ENCODE measurements at regions not wholly inside any gene's neighbourhood (a gene's known extent, or its start where the extent isn't known, plus 50 kb on each side); places are given as distances from the start of the nearest gene placed in this dataset.
A peak's percentile ranks its signal among the peaks of the same experiment; 100 is the strongest.

DNA sequence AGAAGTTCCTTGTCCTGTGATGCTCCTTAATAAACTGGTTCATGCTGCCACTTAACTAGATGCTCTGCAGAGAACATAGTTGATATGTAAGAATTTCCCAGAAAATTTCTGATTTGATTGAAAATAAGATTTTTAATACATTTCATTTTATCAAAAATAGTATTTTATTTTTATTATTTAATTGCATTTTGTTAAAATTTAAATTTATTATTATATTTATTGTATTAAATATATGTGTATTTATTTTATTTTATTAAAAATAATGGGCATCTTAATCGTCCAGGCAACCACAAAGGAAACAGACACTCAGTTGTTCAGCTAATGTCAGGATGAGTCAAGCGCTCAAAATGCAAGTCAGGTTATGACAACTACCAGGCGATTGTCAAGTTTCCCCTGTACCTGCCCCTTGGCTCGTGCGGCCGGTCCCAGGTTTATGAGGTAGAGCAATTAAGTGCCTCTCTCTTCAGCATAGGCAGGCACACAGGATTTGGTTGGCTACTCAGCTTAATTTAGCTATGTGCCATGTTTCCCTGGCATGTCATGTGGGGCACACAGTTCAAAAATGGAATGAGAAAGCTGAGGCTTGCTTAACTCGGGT lies 361.2 kb downstream of the RND3 start:
- no peaks in the 10 kb centered on the region for H3K27me3 ChIP-seq (replicated peaks; ENCODE audit: insufficient read depth)
- TF ChIP-seq EZH2 (IDR thresholded peaks at IDR 0.05; ENCODE audit: insufficient read depth, poor library complexity, severe bottlenecking) (no peak), EZH2phosphoT487 (IDR thresholded peaks at IDR 0.05; ENCODE audit: insufficient read depth, low read depth) (no peak)
- H3K36me3 ChIP-seq (ENCODE audit: low read depth) = no peaks in the 10 kb centered on the region
- 74 to 80% methylated on average over 7 of the region's 7 CpGs for WGBS, 2 experiments (ENCODE audit: low coverage in 1 of 2, low lambda C conversion rate in 2 of 2, missing lambda C conversion rate in 2 of 2)
- peaks cover 34% of the 10 kb centered on the region for H3F3A ChIP-seq (ENCODE audit: insufficient read depth)
- peak overlapping the region; percentile 58 for H3K9ac ChIP-seq
- in situ Hi-C loops (cut with MboI) = no loop called here
- no peak overlapping the region for H3K4me3 ChIP-seq
- H4K20me1 ChIP-seq (ENCODE audit: insufficient read depth) = no peaks in the 10 kb centered on the region
- H3K9me3 ChIP-seq (ENCODE audit: low read depth) = no peaks in the 10 kb centered on the region
- peaks cover 52% of the 10 kb centered on the region for H3K4me1 ChIP-seq (ENCODE audit: insufficient read depth)
- DNase-seq = peak; percentile 65
- peak overlapping the region; percentile 63 for H3K4me2 ChIP-seq (ENCODE audit: unreplicated experiment)
- H3K9me2 ChIP-seq (ENCODE audit: insufficient read depth) = no peaks in the 10 kb centered on the region
- H2AFZ ChIP-seq = no peak overlapping the region; the same call in 1 of the 2 replicates
- no peaks in the 10 kb centered on the region for H3K79me2 ChIP-seq (ENCODE audit: insufficient read depth)
- H3K27ac ChIP-seq = peak overlapping the region; percentile 81

DNA sequence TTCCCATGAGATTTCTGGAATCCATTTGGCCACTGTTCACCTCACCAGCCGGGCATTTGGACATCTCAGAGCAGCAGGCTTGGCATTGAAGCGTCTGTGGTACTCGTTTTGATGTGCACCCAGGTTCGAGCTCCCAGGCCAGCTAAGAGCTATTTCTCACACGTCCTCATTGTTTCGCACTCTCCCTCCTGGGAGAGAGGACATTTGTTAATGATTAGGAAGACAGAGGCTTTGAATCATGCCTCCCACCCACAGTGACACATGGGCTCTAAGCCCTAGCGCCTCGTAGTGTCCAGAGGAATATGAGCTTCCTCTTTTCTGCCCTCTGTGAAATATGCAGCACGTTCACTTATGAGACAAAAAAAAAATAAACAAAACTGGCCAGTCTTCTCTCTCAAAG lies 361.8 kb downstream of the RND3 start:
- H3K4me2 ChIP-seq (ENCODE audit: unreplicated experiment) = peak overlapping the region; percentile 63
- no peaks in the 10 kb centered on the region for H3K79me2 ChIP-seq (ENCODE audit: insufficient read depth)
- H4K20me1 ChIP-seq (ENCODE audit: insufficient read depth) = no peaks in the 10 kb centered on the region
- in situ Hi-C loops (cut with MboI) = no loop called here
- 0 out of 2 replicates have a peak overlapping the region, but pooled peaks have one; percentile 20 for H3K4me3 ChIP-seq
- H3K36me3 ChIP-seq (ENCODE audit: low read depth) = no peaks in the 10 kb centered on the region
- H3F3A ChIP-seq (ENCODE audit: insufficient read depth) = peaks cover 34% of the 10 kb centered on the region
- peak; percentile 97 for DNase-seq
- peaks cover 52% of the 10 kb centered on the region for H3K4me1 ChIP-seq (ENCODE audit: insufficient read depth)
- H3K27ac ChIP-seq = peak overlapping the region; percentile 81
- peak overlapping the region; percentile 58 for H3K9ac ChIP-seq
- 1% methylated on average over 9 of the region's 9 CpGs for WGBS, 2 experiments (ENCODE audit: low coverage in 1 of 2, low lambda C conversion rate in 2 of 2, missing lambda C conversion rate in 2 of 2)
- H3K27me3 ChIP-seq (replicated peaks; ENCODE audit: insufficient read depth) = no peaks in the 10 kb centered on the region
- peak overlapping the region; percentile 52 for H2AFZ ChIP-seq
- H3K9me2 ChIP-seq (ENCODE audit: insufficient read depth) = no peaks in the 10 kb centered on the region
- TF ChIP-seq EZH2 (IDR thresholded peaks at IDR 0.05; ENCODE audit: insufficient read depth, poor library complexity, severe bottlenecking) (no peak), EZH2phosphoT487 (IDR thresholded peaks at IDR 0.05; ENCODE audit: insufficient read depth, low read depth) (0 out of 2 replicates have a peak, but pooled peaks have one; percentile 35)
- no peaks in the 10 kb centered on the region for H3K9me3 ChIP-seq (ENCODE audit: low read depth)

DNA sequence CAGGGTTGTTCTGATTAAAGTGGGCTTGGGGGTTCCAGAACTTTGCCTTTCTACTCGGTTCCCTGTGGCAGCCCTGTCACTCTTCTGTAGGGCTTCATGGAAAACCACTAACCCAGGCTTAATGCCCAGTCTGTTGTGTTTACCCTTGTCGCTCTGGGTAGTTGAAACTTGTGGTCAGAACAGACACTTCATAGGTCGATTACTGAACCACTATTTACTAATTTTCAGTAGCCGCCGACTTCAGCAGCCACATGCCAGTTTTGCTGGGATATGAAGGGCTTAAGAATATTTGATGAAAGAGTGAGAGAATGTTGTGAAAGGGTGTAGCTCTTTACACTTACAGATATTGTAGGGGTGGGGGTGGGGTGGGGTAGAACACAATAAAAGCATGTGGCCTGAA lies 362.3 kb downstream of the RND3 start:
- DNase-seq = no peak
- H3K4me2 ChIP-seq (ENCODE audit: unreplicated experiment) = peak overlapping the region; percentile 63
- H3K27ac ChIP-seq = peak overlapping the region; percentile 81
- in situ Hi-C loops (cut with MboI) = no loop called here
- no peaks in the 10 kb centered on the region for H3K9me3 ChIP-seq (ENCODE audit: low read depth)
- 0 out of 2 replicates have a peak overlapping the region, but pooled peaks have one; percentile 20 for H3K4me3 ChIP-seq
- H3K79me2 ChIP-seq (ENCODE audit: insufficient read depth) = no peaks in the 10 kb centered on the region
- H3K9me2 ChIP-seq (ENCODE audit: insufficient read depth) = no peaks in the 10 kb centered on the region
- no peaks in the 10 kb centered on the region for H4K20me1 ChIP-seq (ENCODE audit: insufficient read depth)
- TF ChIP-seq EZH2phosphoT487 (IDR thresholded peaks at IDR 0.05; ENCODE audit: insufficient read depth, low read depth) (no peak), EZH2 (IDR thresholded peaks at IDR 0.05; ENCODE audit: insufficient read depth, poor library complexity, severe bottlenecking) (no peak)
- no peaks in the 10 kb centered on the region for H3K36me3 ChIP-seq (ENCODE audit: low read depth)
- H3K27me3 ChIP-seq (replicated peaks; ENCODE audit: insufficient read depth) = no peaks in the 10 kb centered on the region
- peaks cover 34% of the 10 kb centered on the region for H3F3A ChIP-seq (ENCODE audit: insufficient read depth)
- peak overlapping the region; percentile 58 for H3K9ac ChIP-seq
- peaks cover 52% of the 10 kb centered on the region for H3K4me1 ChIP-seq (ENCODE audit: insufficient read depth)
- H2AFZ ChIP-seq = peak overlapping the region; percentile 52; the same call in 1 of the 2 replicates
- 86 to 87% methylated on average over 5 of the region's 5 CpGs for WGBS, 2 experiments (ENCODE audit: low coverage in 1 of 2, low lambda C conversion rate in 2 of 2, missing lambda C conversion rate in 2 of 2)

- no peak overlapping the region for H3K9ac ChIP-seq
- no peaks in the 10 kb centered on the region for H4K20me1 ChIP-seq (ENCODE audit: insufficient read depth)
- H3K4me1 ChIP-seq (ENCODE audit: insufficient read depth) = peaks cover 52% of the 10 kb centered on the region
- no peaks in the 10 kb centered on the region for H3K9me2 ChIP-seq (ENCODE audit: insufficient read depth)
- no peak overlapping the region for H3K4me3 ChIP-seq
- TF ChIP-seq EZH2phosphoT487 (IDR thresholded peaks at IDR 0.05; ENCODE audit: insufficient read depth, low read depth) = no peak
- no peak for TF ChIP-seq EZH2 (IDR thresholded peaks at IDR 0.05; ENCODE audit: insufficient read depth, poor library complexity, severe bottlenecking)
- H3K27ac ChIP-seq = peak overlapping the region; percentile 81
- H3K27me3 ChIP-seq (replicated peaks; ENCODE audit: insufficient read depth) = no peaks in the 10 kb centered on the region
- DNase-seq = peak; percentile 54
- H3K4me2 ChIP-seq (ENCODE audit: unreplicated experiment) = no peak overlapping the region
- H3K9me3 ChIP-seq (ENCODE audit: low read depth) = no peaks in the 10 kb centered on the region
- H2AFZ ChIP-seq = no peak overlapping the region
- in situ Hi-C loops (cut with MboI) = no loop called here
- H3K36me3 ChIP-seq (ENCODE audit: low read depth) = no peaks in the 10 kb centered on the region
- no peaks in the 10 kb centered on the region for H3K79me2 ChIP-seq (ENCODE audit: insufficient read depth)
- H3F3A ChIP-seq (ENCODE audit: insufficient read depth) = peaks cover 34% of the 10 kb centered on the region
Observed at GRCh38 chr2:150124739-150125138, 362.7 kb downstream of the RND3 start.
